Ascending aorta (tissue), 2 donors: ENCODE measurements at regions not wholly inside any gene's neighbourhood (a gene's known extent, or its start where the extent isn't known, plus 50 kb on each side); places are given as distances from the start of the nearest gene placed in this dataset.
"Not testable (repeated sequence)": the region's sequence is repeated elsewhere in the genome, so short reads cannot be mapped to it uniquely, and the experiment has no call there.

Experiments used
- DNase-seq, 2 donors: peaks; one replicate each; pipeline ENCODE4 v3.0.0-alpha.2; 2019; ENCODE audit warnings: low spot score in 2 of 2
- H3K27ac ChIP-seq, 2 donors: fragments of 200-600 bp; sonication (generic); one replicate each; pipeline ENCODE4 v1.5.1; 2016 to 2017; ENCODE audit warnings: mild to moderate bottlenecking in 1 of 2
- H3K27me3 ChIP-seq: fragments of 200-600 bp; sonication (generic); one replicate; pipeline ENCODE4 v1.5.1; 2017
- H3K36me3 ChIP-seq, 2 donors: fragments of 200-600 bp; sonication (generic); one replicate each; pipeline ENCODE4 v1.5.1; 2016
- H3K4me1 ChIP-seq, 2 donors: fragments of 200-600 bp; sonication (generic); one replicate each; pipeline ENCODE4 v1.5.1; 2016 to 2017; ENCODE audit warnings: mild to moderate bottlenecking in 1 of 2
- H3K4me3 ChIP-seq, 2 donors: fragments of 200-600 bp; sonication (generic); one replicate each; pipeline ENCODE4 v1.5.1; 2016 to 2017; ENCODE audit warnings: mild to moderate bottlenecking in 1 of 2
- H3K9me3 ChIP-seq, 2 donors: fragments of 200-600 bp; sonication (generic); one replicate each; pipeline ENCODE4 v1.5.1; 2016
- CTCF ChIP-seq, 3 experiments: fragments of 200-600 bp in 2 of 3; fragments of 450-650 bp in 1 of 3; sonication (generic) in 2 of 3; IDR thresholded peaks; one replicate each; pipeline ENCODE4 v1.5.1; 2016 to 2019; ENCODE audit warnings: antibody characterized with exemption in 3 of 3, mild to moderate bottlenecking in 1 of 3, moderate library complexity in 1 of 3
- intact Hi-C: fragments of 100-400 bp; cut with DNase I; formaldehyde crosslinking; loops from one replicate; pipeline ENCODE4 v1.15.1; 2023

GRCh38 chr9:21711504-21711903 lies 90.9 kb upstream of the MTAP start:
- no peak for DNase-seq
- no peaks in the 10 kb centered on the region for H3K9me3 ChIP-seq
- H3K36me3 ChIP-seq = no peaks in the 10 kb centered on the region
- no peak overlapping the region for H3K27ac ChIP-seq
- no peaks in the 10 kb centered on the region for H3K4me1 ChIP-seq
- no peak for TF ChIP-seq CTCF (IDR thresholded peaks at IDR 0.05)
- H3K4me3 ChIP-seq = no peak overlapping the region
- no peaks in the 10 kb centered on the region for H3K27me3 ChIP-seq
- intact Hi-C loops = no loop called here

GRCh38 chr9:21715408-21715807 lies 87.0 kb upstream of the MTAP start:
- Histone ChIP-seq H3K9me3 (no peaks in the 10 kb centered on the region), H3K27me3 (no peaks in the 10 kb centered on the region), H3K4me1 (no peaks in the 10 kb centered on the region), H3K27ac (no peak overlapping the region), H3K4me3 (no peak overlapping the region), H3K36me3 (no peaks in the 10 kb centered on the region)
- DNase-seq = no peak
- TF ChIP-seq CTCF (IDR thresholded peaks at IDR 0.05) = no peak
- intact Hi-C loops = no loop called here

GRCh38 chr9:21720758-21721157 lies 81.7 kb upstream of the MTAP start:
- Histone ChIP-seq H3K36me3 (no peaks in the 10 kb centered on the region), H3K27ac (no peak overlapping the region), H3K4me3 (no peak overlapping the region), H3K4me1 (no peaks in the 10 kb centered on the region), H3K27me3 (no peaks in the 10 kb centered on the region), H3K9me3 (no peaks in the 10 kb centered on the region)
- TF ChIP-seq CTCF (IDR thresholded peaks at IDR 0.05) = no peak
- no peak for DNase-seq
- intact Hi-C loops = no loop called here

- H3K27ac ChIP-seq, DNase-seq, H3K9me3 ChIP-seq, intact Hi-C loops, H3K4me1 ChIP-seq, H3K36me3 ChIP-seq, H3K27me3 ChIP-seq, H3K4me3 ChIP-seq: not testable (repeated sequence)
Measured at GRCh38 chr9:21727411-21727810, 75.0 kb upstream of the MTAP start.

- TF ChIP-seq CTCF (IDR thresholded peaks at IDR 0.05) = no peak
- intact Hi-C loops = no loop called here
- no peak overlapping the region for H3K4me3 ChIP-seq
- H3K9me3 ChIP-seq = no peaks in the 10 kb centered on the region
- H3K27ac ChIP-seq = no peak overlapping the region
- no peaks in the 10 kb centered on the region for H3K36me3 ChIP-seq
- DNase-seq = no peak
- no peaks in the 10 kb centered on the region for H3K27me3 ChIP-seq
- no peaks in the 10 kb centered on the region for H3K4me1 ChIP-seq
Measured at GRCh38 chr9:21728781-21729180, 73.7 kb upstream of the MTAP start.

GRCh38 chr9:21729648-21730047 lies 72.8 kb upstream of the MTAP start:
- Histone ChIP-seq H3K27me3 (no peaks in the 10 kb centered on the region), H3K9me3 (no peaks in the 10 kb centered on the region), H3K4me1 (no peaks in the 10 kb centered on the region), H3K36me3 (no peaks in the 10 kb centered on the region), H3K27ac (no peak overlapping the region), H3K4me3 (no peak overlapping the region)
- TF ChIP-seq CTCF (IDR thresholded peaks at IDR 0.05) = no peak
- intact Hi-C loops = no loop called here
- no peak for DNase-seq
